ENCODE measurements at regions not wholly inside any gene's neighbourhood (a gene's known extent, or its start where the extent isn't known, plus 50 kb on each side); places are given as distances from the start of the nearest gene placed in this dataset.

DNA sequence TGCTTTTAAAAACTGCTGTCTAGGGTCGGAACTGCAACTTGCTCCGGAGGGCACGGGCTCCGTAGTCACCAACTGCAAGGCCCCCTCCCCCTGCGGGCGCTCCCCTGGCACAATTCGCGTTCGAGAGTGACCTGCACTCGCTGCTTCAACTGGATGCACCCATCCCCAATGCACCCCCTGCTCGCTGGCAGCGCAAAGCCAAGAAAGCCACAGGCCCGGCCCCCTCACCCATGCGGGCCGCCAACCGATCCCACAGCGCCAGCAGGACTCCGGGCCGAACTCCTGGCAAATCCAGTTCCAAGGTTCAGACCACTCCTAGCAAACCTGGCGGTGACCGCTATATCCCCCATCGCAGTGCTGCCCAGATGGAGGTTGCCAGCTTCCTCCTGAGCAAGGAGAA is 64.2 kb upstream of the GAS1 start (continued):
- no peak for TF ChIP-seq GABPA (IDR thresholded peaks at IDR 0.05; ENCODE audit: borderline replicate concordance, insufficient read depth, low read length)
